ENCODE measurements at regions not wholly inside any gene's neighbourhood (a gene's known extent, or its start where the extent isn't known, plus 50 kb on each side); places are given as distances from the start of the nearest gene placed in this dataset.

GRCh38 chr18:27616324-27616723 is 431.2 kb upstream of the CHST9 start:
- DNase-seq, result no peak

GRCh38 chr18:27614951-27615844 is 430.1 kb upstream of the CHST9 start:
- DNase-seq, result no peak

- DNase-seq, result no peak
Measured at GRCh38 chr18:27609221-27609620, 424.1 kb upstream of the CHST9 start.

- no peak for DNase-seq
Measured at GRCh38 chr18:27608742-27609141, 423.6 kb upstream of the CHST9 start.

GRCh38 chr18:27608174-27608573 is 423.1 kb upstream of the CHST9 start:
- no peak for DNase-seq

- no peak for DNase-seq
Measured at GRCh38 chr18:27606741-27607140, 421.6 kb upstream of the CHST9 start.

- peak; percentile 60 for DNase-seq
Measured at GRCh38 chr18:27605107-27605834, 420.2 kb upstream of the CHST9 start.

GRCh38 chr18:27604583-27604982 is 419.5 kb upstream of the CHST9 start:
- DNase-seq, result no peak

- no peak for DNase-seq
Measured at GRCh38 chr18:27602092-27602491, 417.0 kb upstream of the CHST9 start.

- DNase-seq, result no peak
Measured at GRCh38 chr18:27600245-27600644, 415.1 kb upstream of the CHST9 start.

- no peak for DNase-seq
Measured at GRCh38 chr18:27599202-27599829, 414.2 kb upstream of the CHST9 start.

GRCh38 chr18:27595113-27595838 is 410.2 kb upstream of the CHST9 start:
- DNase-seq, result no peak

- no peak for DNase-seq
Measured at GRCh38 chr18:27585602-27586173, 400.6 kb upstream of the CHST9 start.

- DNase-seq, result no peak
Measured at GRCh38 chr18:27583466-27583865, 398.4 kb upstream of the CHST9 start.

GRCh38 chr18:27582760-27583412 is 397.8 kb upstream of the CHST9 start:
- no peak for DNase-seq

GRCh38 chr18:27581296-27581904 is 396.3 kb upstream of the CHST9 start:
- no peak for DNase-seq

- DNase-seq, result no peak
Measured at GRCh38 chr18:27579364-27579763, 394.3 kb upstream of the CHST9 start.

GRCh38 chr18:27577752-27578151 is 392.6 kb upstream of the CHST9 start:
- DNase-seq, result no peak

- no peak for DNase-seq
Measured at GRCh38 chr18:27577265-27577664, 392.2 kb upstream of the CHST9 start.

- DNase-seq, result no peak
Measured at GRCh38 chr18:27567434-27567833, 382.3 kb upstream of the CHST9 start.

GRCh38 chr18:27564066-27564465 is 379.0 kb upstream of the CHST9 start:
- DNase-seq, result no peak
